ENCODE measurements at regions not wholly inside any gene's neighbourhood (a gene's known extent, or its start where the extent isn't known, plus 50 kb on each side); places are given as distances from the start of the nearest gene placed in this dataset.
A peak's percentile ranks its signal among the peaks of the same experiment; 100 is the strongest.
"Not testable (repeated sequence)": the region's sequence is repeated elsewhere in the genome, so short reads cannot be mapped to it uniquely, and the experiment has no call there.

GRCh38 chr9:65403721-65404120 is 118.7 kb upstream of the FOXD4L5 start:
- Mint-ChIP-seq H3K4me3 (no peak overlapping the region), H3K9me3 (peaks cover 11% of the 10 kb centered on the region), H3K4me1 (ENCODE audit: unreplicated experiment) (no peaks in the 10 kb centered on the region), H3K27ac (no peak overlapping the region), H3K27me3 (no peaks in the 10 kb centered on the region), H3K36me3 (peaks cover 9% of the 10 kb centered on the region)
- no peak for DNase-seq (ENCODE audit: extremely low spot score, unreplicated experiment)
- TF ChIP-seq, protein P1, sequence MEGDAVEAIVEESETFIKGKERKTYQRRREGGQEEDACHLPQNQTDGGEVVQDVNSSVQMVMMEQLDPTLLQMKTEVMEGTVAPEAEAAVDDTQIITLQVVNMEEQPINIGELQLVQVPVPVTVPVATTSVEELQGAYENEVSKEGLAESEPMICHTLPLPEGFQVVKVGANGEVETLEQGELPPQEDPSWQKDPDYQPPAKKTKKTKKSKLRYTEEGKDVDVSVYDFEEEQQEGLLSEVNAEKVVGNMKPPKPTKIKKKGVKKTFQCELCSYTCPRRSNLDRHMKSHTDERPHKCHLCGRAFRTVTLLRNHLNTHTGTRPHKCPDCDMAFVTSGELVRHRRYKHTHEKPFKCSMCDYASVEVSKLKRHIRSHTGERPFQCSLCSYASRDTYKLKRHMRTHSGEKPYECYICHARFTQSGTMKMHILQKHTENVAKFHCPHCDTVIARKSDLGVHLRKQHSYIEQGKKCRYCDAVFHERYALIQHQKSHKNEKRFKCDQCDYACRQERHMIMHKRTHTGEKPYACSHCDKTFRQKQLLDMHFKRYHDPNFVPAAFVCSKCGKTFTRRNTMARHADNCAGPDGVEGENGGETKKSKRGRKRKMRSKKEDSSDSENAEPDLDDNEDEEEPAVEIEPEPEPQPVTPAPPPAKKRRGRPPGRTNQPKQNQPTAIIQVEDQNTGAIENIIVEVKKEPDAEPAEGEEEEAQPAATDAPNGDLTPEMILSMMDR (conservative IDR thresholded peaks at IDR 0.05), result no peak

- H3K27ac Mint-ChIP-seq; DNase-seq (ENCODE audit: extremely low spot score, unreplicated experiment); H3K36me3 Mint-ChIP-seq; H3K4me1 Mint-ChIP-seq (ENCODE audit: unreplicated experiment); H3K27me3 Mint-ChIP-seq; H3K9me3 Mint-ChIP-seq; H3K4me3 Mint-ChIP-seq: not testable (repeated sequence)
Observed at GRCh38 chr9:65403072-65403471, 118.1 kb upstream of the FOXD4L5 start.

- H3K4me3 Mint-ChIP-seq; H3K4me1 Mint-ChIP-seq (ENCODE audit: unreplicated experiment); H3K9me3 Mint-ChIP-seq; H3K36me3 Mint-ChIP-seq; H3K27me3 Mint-ChIP-seq; H3K27ac Mint-ChIP-seq: not testable (repeated sequence)
- peak; percentile 51 for DNase-seq (ENCODE audit: extremely low spot score, unreplicated experiment)
Observed at GRCh38 chr9:65402206-65402870, 117.3 kb upstream of the FOXD4L5 start.

- not testable (repeated sequence) for H3K27me3 Mint-ChIP-seq; H3K36me3 Mint-ChIP-seq; H3K9me3 Mint-ChIP-seq; H3K4me3 Mint-ChIP-seq; H3K27ac Mint-ChIP-seq; H3K4me1 Mint-ChIP-seq (ENCODE audit: unreplicated experiment)
- DNase-seq (ENCODE audit: extremely low spot score, unreplicated experiment), result peak; percentile 50
Observed at GRCh38 chr9:65401456-65402045, 116.5 kb upstream of the FOXD4L5 start.

DNA sequence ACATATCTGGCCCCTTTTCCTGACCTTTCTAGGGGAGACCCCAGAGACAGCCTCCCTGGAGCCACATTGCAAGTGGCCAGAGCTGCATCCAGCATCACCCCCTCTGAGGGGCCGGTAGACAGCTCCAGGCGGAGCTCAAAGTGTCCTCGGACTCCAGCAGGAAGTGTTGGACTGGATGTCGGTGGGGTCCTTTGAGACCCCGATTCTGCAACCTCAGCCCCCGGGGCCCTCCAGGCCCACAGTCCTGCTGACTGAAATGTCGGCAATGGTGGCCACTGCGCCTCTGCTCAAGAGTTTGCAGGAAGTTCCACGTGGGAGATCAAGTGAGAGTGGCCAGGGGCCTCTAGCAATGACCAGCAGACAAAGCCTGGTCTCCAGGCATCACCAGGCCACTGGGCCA is 115.9 kb upstream of the FOXD4L5 start:
- Mint-ChIP-seq H3K27ac (no peak overlapping the region), H3K4me1 (ENCODE audit: unreplicated experiment) (no peaks in the 10 kb centered on the region), H3K4me3 (no peak overlapping the region), H3K27me3 (no peaks in the 10 kb centered on the region), H3K9me3 (no peaks in the 10 kb centered on the region), H3K36me3 (no peaks in the 10 kb centered on the region)
- DNase-seq (ENCODE audit: extremely low spot score, unreplicated experiment), result peak; percentile 40
- TF ChIP-seq, protein P1 (conservative IDR thresholded peaks at IDR 0.05), result no peak

- H3K27ac Mint-ChIP-seq; H3K36me3 Mint-ChIP-seq; H3K4me3 Mint-ChIP-seq; H3K9me3 Mint-ChIP-seq; H3K4me1 Mint-ChIP-seq (ENCODE audit: unreplicated experiment); H3K27me3 Mint-ChIP-seq: not testable (repeated sequence)
- DNase-seq (ENCODE audit: extremely low spot score, unreplicated experiment), result peak; percentile 27
Observed at GRCh38 chr9:65397763-65398719, 113.0 kb upstream of the FOXD4L5 start.

GRCh38 chr9:65397226-65397625 is 112.2 kb upstream of the FOXD4L5 start:
- not testable (repeated sequence) for H3K36me3 Mint-ChIP-seq; H3K9me3 Mint-ChIP-seq; H3K27me3 Mint-ChIP-seq; H3K4me1 Mint-ChIP-seq (ENCODE audit: unreplicated experiment); H3K4me3 Mint-ChIP-seq; H3K27ac Mint-ChIP-seq
- peak; percentile 44 for DNase-seq (ENCODE audit: extremely low spot score, unreplicated experiment)

DNA sequence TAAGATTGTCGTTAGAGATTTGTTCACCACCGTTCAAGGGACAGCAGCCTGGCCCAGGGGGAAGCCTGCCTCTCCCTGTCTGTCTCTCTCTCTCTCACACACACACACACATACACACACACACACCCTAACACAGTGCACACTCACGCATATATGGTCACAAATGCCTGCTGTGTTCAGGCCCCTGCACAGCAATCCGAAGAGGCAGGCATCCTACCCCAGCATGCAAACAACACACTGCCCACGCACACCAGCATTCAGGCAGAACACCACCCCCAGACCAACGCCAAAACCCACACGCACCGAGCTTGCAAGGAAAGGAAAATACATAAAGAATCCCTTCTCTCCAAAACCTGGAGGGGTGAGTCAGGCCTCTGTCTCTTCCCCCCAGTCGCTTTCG is 111.6 kb upstream of the FOXD4L5 start:
- H3K4me1 Mint-ChIP-seq (ENCODE audit: unreplicated experiment); H3K4me3 Mint-ChIP-seq; H3K27me3 Mint-ChIP-seq; H3K9me3 Mint-ChIP-seq; H3K36me3 Mint-ChIP-seq; H3K27ac Mint-ChIP-seq: not testable (repeated sequence)
- DNase-seq (ENCODE audit: extremely low spot score, unreplicated experiment), result peak; percentile 10

DNA sequence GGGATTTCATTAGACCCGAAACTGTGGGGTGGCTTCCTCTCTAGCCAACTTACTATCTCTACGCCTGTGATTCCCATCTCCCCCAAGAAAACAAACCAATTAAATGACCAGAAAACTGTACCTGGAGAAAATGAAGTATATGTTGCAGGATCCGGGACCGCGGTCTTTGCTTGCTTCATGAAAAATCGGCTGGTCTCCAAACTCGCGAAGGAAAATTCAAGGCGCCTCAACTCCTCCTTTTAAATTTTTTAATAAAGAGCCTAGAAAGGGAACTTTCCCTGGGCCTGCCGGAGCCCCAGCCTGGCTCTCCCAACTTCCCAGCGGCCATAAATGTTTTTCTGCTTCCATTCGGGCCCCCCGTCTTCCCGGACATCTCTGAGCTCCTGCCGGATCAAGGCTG is 110.8 kb upstream of the FOXD4L5 start:
- H3K4me3 Mint-ChIP-seq; H3K4me1 Mint-ChIP-seq (ENCODE audit: unreplicated experiment); H3K36me3 Mint-ChIP-seq; H3K27ac Mint-ChIP-seq; H3K9me3 Mint-ChIP-seq; H3K27me3 Mint-ChIP-seq: not testable (repeated sequence)
- peak; percentile 18 for DNase-seq (ENCODE audit: extremely low spot score, unreplicated experiment)

GRCh38 chr9:65395121-65395520 is 110.1 kb upstream of the FOXD4L5 start:
- peak; percentile 43 for DNase-seq (ENCODE audit: extremely low spot score, unreplicated experiment)
- not testable (repeated sequence) for H3K27ac Mint-ChIP-seq; H3K27me3 Mint-ChIP-seq; H3K4me1 Mint-ChIP-seq (ENCODE audit: unreplicated experiment); H3K36me3 Mint-ChIP-seq; H3K4me3 Mint-ChIP-seq; H3K9me3 Mint-ChIP-seq

- not testable (repeated sequence) for H3K9me3 Mint-ChIP-seq; H3K4me3 Mint-ChIP-seq; H3K4me1 Mint-ChIP-seq (ENCODE audit: unreplicated experiment); H3K27me3 Mint-ChIP-seq; H3K27ac Mint-ChIP-seq; H3K36me3 Mint-ChIP-seq
- DNase-seq (ENCODE audit: extremely low spot score, unreplicated experiment), result peak; percentile 53
Observed at GRCh38 chr9:65393111-65393810, 108.3 kb upstream of the FOXD4L5 start.
